HEK293 (cell line): ENCODE measurements at regions not wholly inside any gene's neighbourhood (a gene's known extent, or its start where the extent isn't known, plus 50 kb on each side); places are given as distances from the start of the nearest gene placed in this dataset.

Experiments
- CTCF ChIA-PET: fragments of 350-600 bp; formaldehyde crosslinking; extraction: SDS; loops from one replicate; lab custom pipeline; 2021; ENCODE audit warnings: antibody characterized with exemption; lab: Yijun Ruan, JAX
- POLR2A ChIA-PET: fragments of 300-600 bp; formaldehyde crosslinking; extraction: SDS; loops from one replicate; lab custom pipeline; 2020; ENCODE audit warnings: antibody characterized with exemption, inconsistent platforms; lab: Yijun Ruan, JAX
- H3K27ac ChIP-seq: fragments of 200-500 bp; sonication (Bioruptor generic); 2 replicates; pipeline ENCODE4 v1.5.1; 2014; ENCODE audit warnings: low read depth, low read length, control low read depth, inconsistent platforms; ENCODE audit errors: extremely low read depth
- H3K36me3 ChIP-seq, 2 experiments: fragments of 200-500 bp in 1 of 2; sonication (Bioruptor generic) in 1 of 2; 1 replicate in 1 of 2; 2 replicates in 1 of 2; pipeline ENCODE4 v1.5.1; 2014 to 2017; ENCODE audit warnings: inconsistent platforms in 2 of 2, low read length in 2 of 2; ENCODE audit not compliant: control insufficient read depth in 2 of 2, insufficient read depth in 1 of 2
- H3K4me1 ChIP-seq: fragments of 200-500 bp; sonication (Bioruptor generic); 2 replicates; pipeline ENCODE4 v1.5.1; 2014; ENCODE audit warnings: mild to moderate bottlenecking, low read length, inconsistent platforms; ENCODE audit not compliant: control insufficient read depth, insufficient read depth
- H3K4me3 ChIP-seq: 2 replicates; pipeline ENCODE4 v1.5.1; 2011; ENCODE audit warnings: low read depth, mild to moderate bottlenecking, control low read depth, low read length, moderate library complexity
- H3K9me3 ChIP-seq: fragments of 200-500 bp; sonication (Bioruptor generic); 2 replicates; pipeline ENCODE4 v1.5.1; 2014; ENCODE audit warnings: low read depth, low read length, inconsistent platforms; ENCODE audit not compliant: control insufficient read depth, insufficient read depth
- GLIS1 ChIP-seq: fragments of 450-650 bp; formaldehyde crosslinking; IDR thresholded peaks from 2 replicates; pipeline ENCODE4 v1.5.1; 2016; ENCODE audit warnings: missing biosample characterization, missing genetic modification characterization
- KLF10 ChIP-seq: fragments of 450-650 bp; IDR thresholded peaks from 2 replicates; pipeline ENCODE4 v1.5.1; 2018; ENCODE audit warnings: missing biosample characterization, mild to moderate bottlenecking, missing genetic modification characterization
- PRDM4 ChIP-seq: fragments of 450-650 bp; formaldehyde crosslinking; IDR thresholded peaks from 2 replicates; pipeline ENCODE4 v1.5.1; 2017; ENCODE audit warnings: missing biosample characterization, missing genetic modification characterization
- YY1 ChIP-seq: fragments of 450-650 bp; formaldehyde crosslinking; IDR thresholded peaks from 2 replicates; pipeline ENCODE4 v1.5.1; 2018; ENCODE audit warnings: missing biosample characterization, missing genetic modification characterization
- ZBTB17 ChIP-seq: fragments of 450-650 bp; formaldehyde crosslinking; IDR thresholded peaks from 2 replicates; pipeline ENCODE4 v1.5.1; 2016; ENCODE audit warnings: missing biosample characterization, missing genetic modification characterization
- ZBTB48 ChIP-seq: fragments of 450-650 bp; formaldehyde crosslinking; IDR thresholded peaks from 2 replicates; pipeline ENCODE4 v1.5.1; 2016; ENCODE audit warnings: missing biosample characterization, missing genetic modification characterization
- ZFP3 ChIP-seq: fragments of 450-650 bp; formaldehyde crosslinking; IDR thresholded peaks from 2 replicates; pipeline ENCODE4 v1.5.1; 2016; ENCODE audit warnings: low read depth, missing biosample characterization, missing genetic modification characterization
- ZFP37 ChIP-seq: fragments of 450-650 bp; formaldehyde crosslinking; IDR thresholded peaks from 2 replicates; pipeline ENCODE4 v1.5.1; 2016; ENCODE audit warnings: missing biosample characterization, missing genetic modification characterization
- ZIC2 ChIP-seq: fragments of 450-650 bp; formaldehyde crosslinking; IDR thresholded peaks from 2 replicates; pipeline ENCODE4 v1.5.1; 2016; ENCODE audit warnings: missing biosample characterization, missing genetic modification characterization
- ZNF175 ChIP-seq: fragments of 450-650 bp; formaldehyde crosslinking; IDR thresholded peaks from 2 replicates; pipeline ENCODE4 v1.5.1; 2016; ENCODE audit warnings: missing biosample characterization, missing genetic modification characterization
- ZNF19 ChIP-seq: fragments of 450-650 bp; formaldehyde crosslinking; IDR thresholded peaks from 2 replicates; pipeline ENCODE4; 2016; ENCODE audit warnings: missing biosample characterization, missing genetic modification characterization, low read depth
- ZNF223 ChIP-seq: fragments of 450-650 bp; formaldehyde crosslinking; IDR thresholded peaks from 2 replicates; pipeline ENCODE4 v1.5.1; 2016; ENCODE audit warnings: missing biosample characterization, missing genetic modification characterization
- ZNF24 ChIP-seq: fragments of 450-650 bp; formaldehyde crosslinking; IDR thresholded peaks from 2 replicates; pipeline ENCODE4 v1.5.1; 2016; ENCODE audit warnings: missing biosample characterization, missing genetic modification characterization
- ZNF248 ChIP-seq: fragments of 450-650 bp; formaldehyde crosslinking; IDR thresholded peaks from 2 replicates; pipeline ENCODE4 v1.5.1; 2017; ENCODE audit warnings: missing biosample characterization, missing genetic modification characterization
- ZNF324 ChIP-seq: fragments of 450-650 bp; formaldehyde crosslinking; IDR thresholded peaks from 2 replicates; pipeline ENCODE4 v1.5.1; 2016; ENCODE audit warnings: missing biosample characterization, missing genetic modification characterization
- ZNF350 ChIP-seq: fragments of 450-650 bp; formaldehyde crosslinking; IDR thresholded peaks from 2 replicates; pipeline ENCODE4 v1.5.0; 2017; ENCODE audit warnings: missing biosample characterization, mild to moderate bottlenecking, missing genetic modification characterization
- ZNF426 ChIP-seq: fragments of 450-650 bp; formaldehyde crosslinking; IDR thresholded peaks from 2 replicates; pipeline ENCODE4 v1.5.1; 2017; ENCODE audit warnings: missing biosample characterization, missing genetic modification characterization, mild to moderate bottlenecking, inconsistent platforms, moderate library complexity
- ZNF473 ChIP-seq: fragments of 450-650 bp; formaldehyde crosslinking; IDR thresholded peaks from 2 replicates; pipeline ENCODE4 v1.5.1; 2017; ENCODE audit warnings: missing biosample characterization, missing genetic modification characterization
- ZNF580 ChIP-seq: fragments of 450-650 bp; formaldehyde crosslinking; IDR thresholded peaks from 2 replicates; pipeline ENCODE4 v1.5.1; 2016; ENCODE audit warnings: missing biosample characterization, missing genetic modification characterization
- ZNF704 ChIP-seq: fragments of 450-650 bp; formaldehyde crosslinking; IDR thresholded peaks from 2 replicates; pipeline ENCODE4 v1.5.1; 2016; ENCODE audit warnings: missing biosample characterization, missing genetic modification characterization
- ZNF76 ChIP-seq: fragments of 450-650 bp; formaldehyde crosslinking; IDR thresholded peaks from 2 replicates; pipeline ENCODE4; 2016; ENCODE audit warnings: low read depth, missing biosample characterization, missing genetic modification characterization, borderline replicate concordance

- no peaks in the 10 kb centered on the region for H3K36me3 ChIP-seq
- no peaks in the 10 kb centered on the region for H3K9me3 ChIP-seq
- H3K4me3 ChIP-seq, result no peak overlapping the region
- no peak overlapping the region for H3K27ac ChIP-seq
- CTCF ChIA-PET, result interaction anchor here (0.7 to 1.2 kb wide), 2 partner anchors 307 to 332 kb away, joined by 3 to 4 read pairs; no protein-coding TSS in a partner anchor
- TF ChIP-seq ZIC2 (tag by site-specific recombination) (no peak), ZNF324 (tag by site-specific recombination) (no peak), ZNF76 (no peak), ZBTB17 (no peak), ZNF473 (tag by site-specific recombination) (no peak), ZFP37 (tag by site-specific recombination) (no peak), KLF10 (tag by site-specific recombination) (no peak), ZNF704 (tag by site-specific recombination) (no peak), ZFP3 (tag by site-specific recombination) (no peak), ZNF223 (tag by site-specific recombination) (no peak)
- H3K4me1 ChIP-seq, result no peaks in the 10 kb centered on the region; the same call in 1 of the 2 replicates
- POLR2A ChIA-PET, result no interaction called here
Measured at GRCh38 chr3:72262736-72263135, 477.8 kb upstream of the PROK2 start.

GRCh38 chr3:72261566-72262564 is 476.9 kb upstream of the PROK2 start:
- H3K36me3 ChIP-seq, result no peaks in the 10 kb centered on the region
- H3K4me1 ChIP-seq, result no peaks in the 10 kb centered on the region; the same call in 1 of the 2 replicates
- ChIA-PET POLR2A (interaction anchor here (0.7 kb wide), 1 partner anchor 335 kb away, joined by 3 read pairs; no protein-coding TSS in a partner anchor), CTCF (interaction anchor here (0.7 kb wide), 1 partner anchor 395 kb away, joined by 3 read pairs; no protein-coding TSS in a partner anchor)
- TF ChIP-seq GLIS1 (no peak), PRDM4 (tag by site-specific recombination) (no peak), ZBTB48 (tag by site-specific recombination) (no peak), ZNF350 (tag by site-specific recombination) (no peak), ZNF248 (tag by site-specific recombination) (no peak), ZNF24 (no peak), ZNF19 (tag by site-specific recombination) (no peak), ZNF704 (tag by site-specific recombination) (no peak)
- H3K4me3 ChIP-seq, result no peak overlapping the region
- H3K9me3 ChIP-seq, result no peaks in the 10 kb centered on the region
- H3K27ac ChIP-seq, result no peak overlapping the region

- POLR2A ChIA-PET, result no interaction called here
- TF ChIP-seq ZNF426 (tag by site-specific recombination) (no peak), YY1 (tag by site-specific recombination) (no peak), ZNF175 (tag by site-specific recombination) (no peak), ZNF580 (no peak)
- CTCF ChIA-PET, result no interaction called here
- Histone ChIP-seq H3K4me3 (no peak overlapping the region), H3K4me1 (peaks cover 5% of the 10 kb centered on the region; the same call in 1 of the 2 replicates), H3K27ac (no peak overlapping the region), H3K36me3 (no peaks in the 10 kb centered on the region), H3K9me3 (no peaks in the 10 kb centered on the region)
Measured at GRCh38 chr3:72260588-72260910, 475.6 kb upstream of the PROK2 start.
